ENCODE measurements at regions not wholly inside any gene's neighbourhood (a gene's known extent, or its start where the extent isn't known, plus 50 kb on each side); places are given as distances from the start of the nearest gene placed in this dataset.
A peak's percentile ranks its signal among the peaks of the same experiment; 100 is the strongest.

DNA sequence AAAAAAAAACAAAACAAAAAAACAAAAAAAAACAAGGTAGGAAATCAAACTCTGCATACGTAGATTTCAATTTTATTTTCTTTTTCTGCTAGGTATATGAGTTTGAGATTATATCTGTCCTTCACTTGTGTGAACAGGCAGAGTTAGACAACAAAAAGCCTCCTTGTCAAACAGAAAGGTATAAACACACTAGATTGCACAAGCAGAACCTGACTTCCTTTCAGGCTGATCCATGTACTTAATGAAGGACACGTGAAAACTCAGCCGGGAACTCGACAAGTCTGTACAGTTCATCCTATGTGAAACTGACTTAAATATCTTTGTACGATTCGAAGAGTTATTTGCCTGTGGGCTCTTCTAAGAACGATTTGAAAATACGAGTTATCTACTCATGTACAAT is 254.1 kb downstream of the ARL4A start:
- no peak for DNase-seq (ENCODE audit: low read depth)
- no peak overlapping the region for H3K4me3 ChIP-seq (ENCODE audit: low read length)
- H3K4me1 ChIP-seq (ENCODE audit: control insufficient read depth, insufficient read depth, low read length), result no peaks in the 10 kb centered on the region
- H3K27me3 ChIP-seq (replicated peaks; ENCODE audit: control insufficient read depth, insufficient read depth, low read length), result no peaks in the 10 kb centered on the region
- no peaks in the 10 kb centered on the region for H3K36me3 ChIP-seq (ENCODE audit: control insufficient read depth, insufficient read depth, low read length, severe bottlenecking)
- peaks cover 4% of the 10 kb centered on the region for H3K9me3 ChIP-seq (ENCODE audit: control insufficient read depth, low read length)
- H3K9ac ChIP-seq (ENCODE audit: low read length), result no peak overlapping the region

DNA sequence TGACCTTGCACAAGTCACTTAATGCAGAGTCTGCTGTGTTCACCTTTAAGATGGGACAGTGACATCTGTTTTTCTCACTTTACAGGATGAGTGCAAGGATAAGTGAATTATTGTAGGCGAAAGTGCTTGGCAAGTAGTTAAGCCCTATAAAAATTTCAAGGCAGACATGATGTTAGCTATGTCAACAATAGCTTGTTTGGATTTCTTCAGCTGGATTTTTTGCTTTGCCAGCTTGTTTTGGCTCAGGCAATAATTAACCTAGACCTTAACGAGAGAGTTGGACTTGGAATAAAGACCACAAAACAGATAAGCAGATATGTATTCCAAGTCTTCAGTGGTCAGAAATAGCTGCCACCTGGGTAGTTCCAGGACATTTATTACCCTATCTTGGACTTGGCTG is 255.2 kb downstream of the ARL4A start:
- Histone ChIP-seq H3K9me3 (ENCODE audit: control insufficient read depth, low read length) (peaks cover 4% of the 10 kb centered on the region), H3K4me1 (ENCODE audit: control insufficient read depth, insufficient read depth, low read length) (no peaks in the 10 kb centered on the region), H3K27me3 (replicated peaks; ENCODE audit: control insufficient read depth, insufficient read depth, low read length) (no peaks in the 10 kb centered on the region), H3K36me3 (ENCODE audit: control insufficient read depth, insufficient read depth, low read length, severe bottlenecking) (no peaks in the 10 kb centered on the region), H3K9ac (ENCODE audit: low read length) (no peak overlapping the region), H3K4me3 (ENCODE audit: low read length) (no peak overlapping the region)
- peak; percentile 6 for DNase-seq (ENCODE audit: low read depth)

DNA sequence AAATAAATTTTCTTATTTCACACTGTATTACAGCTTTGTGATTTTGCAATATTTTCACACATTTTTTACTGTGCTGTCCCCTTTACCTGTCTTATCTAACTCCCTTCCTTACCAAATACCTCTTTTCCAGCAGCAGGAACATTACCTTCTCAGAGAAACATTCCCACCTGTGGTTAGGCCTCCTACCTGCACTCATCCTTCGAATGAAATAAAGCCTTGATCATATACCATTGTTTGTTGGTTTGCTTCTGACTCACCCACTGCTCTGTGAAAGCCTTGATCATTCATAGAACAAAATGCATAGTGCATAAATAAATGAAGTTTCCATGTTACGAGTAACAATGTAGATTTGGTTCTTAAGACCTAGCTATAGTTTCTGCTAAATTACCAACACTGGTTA is 256.3 kb downstream of the ARL4A start:
- Histone ChIP-seq H3K9ac (ENCODE audit: low read length) (no peak overlapping the region), H3K4me1 (ENCODE audit: control insufficient read depth, insufficient read depth, low read length) (no peaks in the 10 kb centered on the region), H3K36me3 (ENCODE audit: control insufficient read depth, insufficient read depth, low read length, severe bottlenecking) (no peaks in the 10 kb centered on the region), H3K4me3 (ENCODE audit: low read length) (no peak overlapping the region), H3K9me3 (ENCODE audit: control insufficient read depth, low read length) (no peaks in the 10 kb centered on the region), H3K27me3 (replicated peaks; ENCODE audit: control insufficient read depth, insufficient read depth, low read length) (no peaks in the 10 kb centered on the region)
- DNase-seq (ENCODE audit: low read depth), result no peak

DNA sequence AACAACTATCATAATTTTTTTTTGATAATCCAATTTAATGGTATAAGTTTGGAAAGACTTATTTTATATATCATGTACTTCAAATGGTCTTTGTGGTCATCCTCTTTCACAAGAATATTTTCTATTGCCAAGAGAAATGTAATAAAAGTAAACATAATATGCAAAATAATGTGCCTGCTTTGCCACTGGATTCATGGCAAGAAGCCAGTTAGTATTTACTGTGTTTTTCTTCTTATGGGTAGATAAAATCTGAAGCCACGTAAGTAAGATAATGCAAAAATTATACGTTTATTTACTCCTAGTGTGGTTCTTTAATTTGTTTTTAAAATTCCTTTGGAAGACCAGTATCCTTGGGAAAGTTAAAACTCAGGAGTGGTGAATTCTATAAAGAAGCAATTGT is 258.5 kb downstream of the ARL4A start:
- H3K9ac ChIP-seq (ENCODE audit: low read length), result no peak overlapping the region
- H3K4me1 ChIP-seq (ENCODE audit: control insufficient read depth, insufficient read depth, low read length), result peaks cover 2% of the 10 kb centered on the region
- peak; percentile 47 for DNase-seq (ENCODE audit: low read depth)
- no peaks in the 10 kb centered on the region for H3K9me3 ChIP-seq (ENCODE audit: control insufficient read depth, low read length)
- no peak overlapping the region for H3K4me3 ChIP-seq (ENCODE audit: low read length)
- no peaks in the 10 kb centered on the region for H3K27me3 ChIP-seq (replicated peaks; ENCODE audit: control insufficient read depth, insufficient read depth, low read length)
- H3K36me3 ChIP-seq (ENCODE audit: control insufficient read depth, insufficient read depth, low read length, severe bottlenecking), result no peaks in the 10 kb centered on the region

DNA sequence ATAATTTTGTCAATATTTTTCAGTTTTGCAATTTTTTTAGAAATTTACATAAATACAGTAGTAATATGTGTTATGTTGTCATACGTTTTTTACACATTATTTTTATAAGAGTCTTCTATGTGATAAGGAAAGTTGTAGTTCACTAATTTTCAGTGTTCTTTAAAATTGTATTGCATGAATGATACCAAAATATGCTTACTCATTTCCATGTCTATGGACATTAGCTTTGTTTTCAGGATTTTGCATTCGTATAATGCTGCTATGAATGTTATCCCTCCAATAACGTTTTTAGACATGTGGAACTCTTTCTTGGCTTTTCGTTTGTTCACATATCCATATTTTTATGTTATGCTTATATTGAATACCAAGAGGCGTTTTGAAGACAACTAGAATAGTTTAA is 260.0 kb downstream of the ARL4A start:
- H3K9me3 ChIP-seq (ENCODE audit: control insufficient read depth, low read length), result no peaks in the 10 kb centered on the region
- H3K9ac ChIP-seq (ENCODE audit: low read length), result no peak overlapping the region
- no peak for DNase-seq (ENCODE audit: low read depth)
- H3K4me3 ChIP-seq (ENCODE audit: low read length), result no peak overlapping the region
- H3K36me3 ChIP-seq (ENCODE audit: control insufficient read depth, insufficient read depth, low read length, severe bottlenecking), result no peaks in the 10 kb centered on the region
- no peaks in the 10 kb centered on the region for H3K27me3 ChIP-seq (replicated peaks; ENCODE audit: control insufficient read depth, insufficient read depth, low read length)
- peaks cover 2% of the 10 kb centered on the region for H3K4me1 ChIP-seq (ENCODE audit: control insufficient read depth, insufficient read depth, low read length)

DNA sequence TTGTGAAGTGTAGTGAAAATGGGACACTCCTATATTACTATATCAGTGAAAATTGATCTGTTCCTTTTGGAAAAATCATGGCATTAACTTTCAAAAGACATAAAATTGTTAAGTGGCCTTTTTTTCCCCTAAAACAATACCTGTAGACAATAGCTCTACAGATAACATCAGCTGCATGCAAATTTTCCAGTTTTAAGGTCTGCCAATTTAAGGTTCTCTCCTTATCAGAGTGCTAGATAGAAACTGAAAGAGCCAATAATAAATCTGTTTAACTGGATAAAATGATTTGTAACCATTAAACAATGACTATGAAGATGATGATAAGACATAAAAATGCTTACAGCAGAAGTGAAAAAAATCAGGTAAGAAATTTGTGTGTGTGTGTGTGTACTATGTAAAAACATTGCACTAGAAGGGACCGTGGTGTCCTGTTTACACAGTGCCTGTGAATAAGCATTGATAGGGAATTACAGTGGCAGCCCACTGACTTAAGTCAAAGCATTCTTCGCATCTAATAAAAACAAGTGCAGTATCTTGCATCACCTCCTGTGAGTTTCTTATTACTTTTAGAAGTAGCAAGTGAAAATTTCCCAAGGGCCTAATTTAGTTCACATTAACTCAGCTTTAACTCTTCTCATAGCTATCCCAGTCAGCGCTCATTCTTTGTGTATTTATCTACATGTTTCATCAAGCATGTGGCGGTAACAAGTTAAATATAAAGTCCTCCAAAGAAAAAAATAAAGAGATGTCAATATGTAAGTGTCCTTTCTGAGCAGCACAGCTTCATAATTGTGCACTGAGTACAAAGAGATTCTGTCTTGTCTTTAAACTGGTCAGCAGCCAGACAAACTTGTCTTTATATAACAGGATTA is 261.9 kb downstream of the ARL4A start:
- Histone ChIP-seq H3K9ac (ENCODE audit: low read length) (no peak overlapping the region), H3K9me3 (ENCODE audit: control insufficient read depth, low read length) (no peaks in the 10 kb centered on the region), H3K27me3 (replicated peaks; ENCODE audit: control insufficient read depth, insufficient read depth, low read length) (no peaks in the 10 kb centered on the region), H3K4me3 (ENCODE audit: low read length) (no peak overlapping the region), H3K36me3 (ENCODE audit: control insufficient read depth, insufficient read depth, low read length, severe bottlenecking) (no peaks in the 10 kb centered on the region), H3K4me1 (ENCODE audit: control insufficient read depth, insufficient read depth, low read length) (peaks cover 2% of the 10 kb centered on the region)
- DNase-seq (ENCODE audit: low read depth), result no peak

DNA sequence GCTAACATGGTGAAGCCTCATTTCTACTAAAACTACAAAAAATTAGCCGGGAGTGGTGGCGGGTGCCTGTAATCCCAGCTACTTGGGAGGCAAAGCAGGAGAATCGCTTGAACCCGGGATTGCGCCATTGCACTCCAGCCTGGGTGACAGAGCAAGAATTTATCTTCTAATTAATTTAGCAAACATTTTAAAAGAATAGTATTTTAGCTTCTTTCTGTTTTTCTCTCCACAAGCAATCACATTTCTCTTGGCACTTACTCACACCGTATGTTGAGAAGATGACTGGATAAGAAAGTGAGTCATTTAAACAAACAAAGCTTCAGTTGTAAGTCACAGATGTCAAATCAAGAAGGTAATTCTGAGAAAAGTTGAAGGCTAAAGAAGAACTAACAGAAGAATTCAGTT is 264.0 kb downstream of the ARL4A start:
- Histone ChIP-seq H3K9ac (ENCODE audit: low read length) (no peak overlapping the region), H3K4me1 (ENCODE audit: control insufficient read depth, insufficient read depth, low read length) (peaks cover 2% of the 10 kb centered on the region), H3K4me3 (ENCODE audit: low read length) (no peak overlapping the region), H3K27me3 (replicated peaks; ENCODE audit: control insufficient read depth, insufficient read depth, low read length) (no peaks in the 10 kb centered on the region), H3K36me3 (ENCODE audit: control insufficient read depth, insufficient read depth, low read length, severe bottlenecking) (no peaks in the 10 kb centered on the region), H3K9me3 (ENCODE audit: control insufficient read depth, low read length) (no peaks in the 10 kb centered on the region)
- peak; percentile 65 for DNase-seq (ENCODE audit: low read depth)

DNA sequence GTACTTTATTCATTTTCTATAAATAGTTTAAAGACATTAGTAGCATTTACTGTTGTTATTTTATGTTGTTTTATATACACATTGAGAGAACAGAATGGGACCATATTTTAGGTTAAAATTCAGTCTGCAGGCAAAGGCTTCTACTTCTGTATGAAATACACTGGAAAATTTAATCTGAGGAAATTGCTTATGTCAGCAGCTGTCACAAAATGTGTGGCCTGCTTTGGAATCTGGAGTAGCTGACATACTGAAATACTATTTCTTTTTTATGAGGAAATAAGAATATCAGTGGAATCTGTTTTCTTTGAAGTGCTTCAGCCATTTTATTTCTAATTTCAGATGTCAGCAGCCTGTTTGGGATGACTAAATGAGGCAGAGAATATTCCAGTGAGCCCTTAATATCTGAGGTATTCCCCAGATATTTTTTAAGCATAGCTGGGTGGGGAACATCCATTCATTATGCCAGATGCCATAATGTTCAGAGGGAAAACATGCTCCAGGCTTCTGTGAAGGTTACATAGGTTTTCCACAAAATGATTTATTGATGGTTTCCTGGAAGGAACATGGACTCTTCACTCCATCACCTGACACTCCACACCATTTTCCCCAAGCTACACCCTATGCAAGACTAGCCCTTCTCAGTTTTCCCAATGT is 267.1 kb downstream of the ARL4A start:
- Histone ChIP-seq H3K4me3 (ENCODE audit: low read length) (no peak overlapping the region), H3K4me1 (ENCODE audit: control insufficient read depth, insufficient read depth, low read length) (peaks cover 2% of the 10 kb centered on the region), H3K9ac (ENCODE audit: low read length) (no peak overlapping the region), H3K36me3 (ENCODE audit: control insufficient read depth, insufficient read depth, low read length, severe bottlenecking) (no peaks in the 10 kb centered on the region), H3K9me3 (ENCODE audit: control insufficient read depth, low read length) (no peaks in the 10 kb centered on the region), H3K27me3 (replicated peaks; ENCODE audit: control insufficient read depth, insufficient read depth, low read length) (no peaks in the 10 kb centered on the region)
- no peak for DNase-seq (ENCODE audit: low read depth)

DNA sequence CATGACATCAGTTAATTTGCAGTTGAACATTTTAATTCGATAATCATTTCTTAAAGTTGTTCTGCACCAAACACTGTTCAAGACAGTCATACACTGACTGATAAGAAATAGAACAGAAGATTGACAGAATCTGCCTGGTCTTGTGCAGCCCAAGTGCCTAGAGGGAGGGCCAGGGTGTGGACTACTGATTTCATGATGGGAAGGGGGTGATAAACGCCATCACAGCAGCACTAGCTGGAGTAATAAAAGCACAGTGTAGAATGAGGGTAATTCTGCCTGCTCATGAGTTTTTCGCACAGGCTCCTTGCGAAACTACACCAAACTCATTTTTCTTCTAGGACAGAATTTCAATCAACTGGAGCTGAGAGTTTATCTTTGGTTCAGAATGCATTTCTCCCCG is 270.1 kb downstream of the ARL4A start:
- no peak overlapping the region for H3K9ac ChIP-seq (ENCODE audit: low read length)
- H3K36me3 ChIP-seq (ENCODE audit: control insufficient read depth, insufficient read depth, low read length, severe bottlenecking), result no peaks in the 10 kb centered on the region
- H3K4me1 ChIP-seq (ENCODE audit: control insufficient read depth, insufficient read depth, low read length), result no peaks in the 10 kb centered on the region
- no peaks in the 10 kb centered on the region for H3K27me3 ChIP-seq (replicated peaks; ENCODE audit: control insufficient read depth, insufficient read depth, low read length)
- DNase-seq (ENCODE audit: low read depth), result no peak
- no peak overlapping the region for H3K4me3 ChIP-seq (ENCODE audit: low read length)
- no peaks in the 10 kb centered on the region for H3K9me3 ChIP-seq (ENCODE audit: control insufficient read depth, low read length)

DNA sequence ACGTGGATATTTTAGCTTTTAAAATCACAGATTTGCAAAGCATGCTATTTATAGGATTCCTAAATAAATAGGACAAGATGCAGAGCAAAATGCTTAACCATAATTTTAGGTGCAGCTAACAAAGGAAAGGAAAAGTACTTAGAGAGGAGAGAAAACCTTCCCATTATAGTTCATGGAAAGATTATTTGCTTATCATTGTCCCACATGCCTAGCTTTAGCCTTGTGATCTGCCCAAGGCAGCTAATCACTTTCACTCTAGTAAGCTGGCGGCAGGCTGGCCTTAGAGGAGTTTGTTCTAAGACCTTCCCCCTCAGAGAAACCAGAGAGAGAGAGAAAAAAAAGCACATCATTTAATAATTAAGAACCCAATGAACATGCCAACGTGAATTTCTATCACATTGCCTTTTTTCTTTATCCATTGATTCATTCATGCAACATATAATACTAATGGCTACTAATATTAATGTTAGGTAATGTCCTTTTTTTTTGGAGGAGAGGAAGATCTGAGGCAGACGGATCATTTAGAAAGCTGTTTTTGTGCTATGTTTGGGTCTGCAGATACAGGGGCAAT is 274.6 kb downstream of the ARL4A start:
- Histone ChIP-seq H3K9me3 (ENCODE audit: control insufficient read depth, low read length) (no peaks in the 10 kb centered on the region), H3K36me3 (ENCODE audit: control insufficient read depth, insufficient read depth, low read length, severe bottlenecking) (no peaks in the 10 kb centered on the region), H3K4me3 (ENCODE audit: low read length) (no peak overlapping the region), H3K9ac (ENCODE audit: low read length) (no peak overlapping the region), H3K4me1 (ENCODE audit: control insufficient read depth, insufficient read depth, low read length) (no peaks in the 10 kb centered on the region), H3K27me3 (replicated peaks; ENCODE audit: control insufficient read depth, insufficient read depth, low read length) (no peaks in the 10 kb centered on the region)
- no peak for DNase-seq (ENCODE audit: low read depth)

DNA sequence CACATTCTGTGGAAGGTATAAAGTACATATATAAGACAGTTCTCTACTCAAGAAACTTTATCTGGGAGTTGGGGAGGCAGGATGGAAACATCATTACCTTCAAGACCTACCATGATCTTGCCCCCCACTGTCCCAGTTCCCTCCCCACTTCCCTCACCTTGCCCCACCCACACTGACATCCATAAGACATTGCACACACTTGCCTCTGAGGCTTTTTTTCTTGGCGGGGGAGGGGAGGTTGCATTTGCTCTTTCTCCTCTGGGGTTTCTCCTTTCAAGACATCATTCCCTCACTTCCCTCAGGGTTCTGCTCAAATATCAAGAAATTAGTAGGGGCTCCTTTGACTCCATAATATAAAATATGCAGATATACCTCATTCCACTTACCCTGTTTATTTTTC is 276.0 kb downstream of the ARL4A start:
- Histone ChIP-seq H3K27me3 (replicated peaks; ENCODE audit: control insufficient read depth, insufficient read depth, low read length) (no peaks in the 10 kb centered on the region), H3K4me1 (ENCODE audit: control insufficient read depth, insufficient read depth, low read length) (no peaks in the 10 kb centered on the region), H3K4me3 (ENCODE audit: low read length) (no peak overlapping the region), H3K36me3 (ENCODE audit: control insufficient read depth, insufficient read depth, low read length, severe bottlenecking) (no peaks in the 10 kb centered on the region), H3K9ac (ENCODE audit: low read length) (no peak overlapping the region), H3K9me3 (ENCODE audit: control insufficient read depth, low read length) (no peaks in the 10 kb centered on the region)
- DNase-seq (ENCODE audit: low read depth), result no peak
